ENCODE measurements at regions not wholly inside any gene's neighbourhood (a gene's known extent, or its start where the extent isn't known, plus 50 kb on each side); places are given as distances from the start of the nearest gene placed in this dataset.

GRCh38 chr3:187845826-187846225 lies 100.6 kb upstream of the BCL6 start:
- TF ChIP-seq CTCF (IDR thresholded peaks at IDR 0.05 in 2 of 3, conservative IDR thresholded peaks at IDR 0.05 in 1 of 3; ENCODE audit: borderline replicate concordance in 1 of 3, insufficient read depth in 1 of 3, low read depth in 2 of 3, low read length in 2 of 3) (no peak), ZFX (IDR thresholded peaks at IDR 0.05) (no peak), POLR2AphosphoS5 (IDR thresholded peaks at IDR 0.05; ENCODE audit: low read depth, low read length) (no peak), SP1 (IDR thresholded peaks at IDR 0.05; ENCODE audit: low read depth) (no peak), EZH2 (IDR thresholded peaks at IDR 0.05) (no peak), RAD21 (IDR thresholded peaks at IDR 0.05; ENCODE audit: low read depth) (no peak), POLR2A (IDR thresholded peaks at IDR 0.05; ENCODE audit: borderline replicate concordance, extremely low read depth, insufficient read depth, insufficient read length) (no peak), JUND (IDR thresholded peaks at IDR 0.05) (no peak), SRF (IDR thresholded peaks at IDR 0.05; ENCODE audit: low read depth) (no peak), EZH2phosphoT487 (IDR thresholded peaks at IDR 0.05; ENCODE audit: borderline replicate concordance) (no peak), SIN3A (IDR thresholded peaks at IDR 0.05; ENCODE audit: low read depth) (no peak), CEBPB (IDR thresholded peaks at IDR 0.05; ENCODE audit: low read depth) (no peak), MAX (IDR thresholded peaks at IDR 0.05) (no peak), ATF3 (IDR thresholded peaks at IDR 0.05) (no peak)

Measured in HCT116 (cell line).